ENCODE measurements at regions not wholly inside any gene's neighbourhood (a gene's known extent, or its start where the extent isn't known, plus 50 kb on each side); places are given as distances from the start of the nearest gene placed in this dataset.

DNA sequence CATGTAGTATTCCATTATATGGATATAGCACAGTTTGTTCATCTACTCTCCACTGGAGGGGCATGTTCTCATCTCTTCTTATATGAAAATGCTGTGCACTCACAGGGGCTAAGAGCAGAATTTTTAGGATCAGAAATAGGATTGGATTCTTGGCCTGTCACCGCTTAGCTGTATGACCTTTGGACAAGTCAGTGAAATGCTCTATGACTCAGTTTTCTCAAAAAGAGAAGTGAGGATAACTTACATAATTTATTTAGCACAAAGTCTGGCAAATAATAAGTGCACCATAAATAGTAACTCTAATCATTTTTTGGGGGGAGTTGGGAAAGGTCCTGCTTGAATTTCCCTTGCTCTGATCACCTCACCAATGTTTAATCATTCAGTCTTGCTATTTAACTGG lies 103.7 kb upstream of the LRIG1 start:
- TF ChIP-seq, protein P1, sequence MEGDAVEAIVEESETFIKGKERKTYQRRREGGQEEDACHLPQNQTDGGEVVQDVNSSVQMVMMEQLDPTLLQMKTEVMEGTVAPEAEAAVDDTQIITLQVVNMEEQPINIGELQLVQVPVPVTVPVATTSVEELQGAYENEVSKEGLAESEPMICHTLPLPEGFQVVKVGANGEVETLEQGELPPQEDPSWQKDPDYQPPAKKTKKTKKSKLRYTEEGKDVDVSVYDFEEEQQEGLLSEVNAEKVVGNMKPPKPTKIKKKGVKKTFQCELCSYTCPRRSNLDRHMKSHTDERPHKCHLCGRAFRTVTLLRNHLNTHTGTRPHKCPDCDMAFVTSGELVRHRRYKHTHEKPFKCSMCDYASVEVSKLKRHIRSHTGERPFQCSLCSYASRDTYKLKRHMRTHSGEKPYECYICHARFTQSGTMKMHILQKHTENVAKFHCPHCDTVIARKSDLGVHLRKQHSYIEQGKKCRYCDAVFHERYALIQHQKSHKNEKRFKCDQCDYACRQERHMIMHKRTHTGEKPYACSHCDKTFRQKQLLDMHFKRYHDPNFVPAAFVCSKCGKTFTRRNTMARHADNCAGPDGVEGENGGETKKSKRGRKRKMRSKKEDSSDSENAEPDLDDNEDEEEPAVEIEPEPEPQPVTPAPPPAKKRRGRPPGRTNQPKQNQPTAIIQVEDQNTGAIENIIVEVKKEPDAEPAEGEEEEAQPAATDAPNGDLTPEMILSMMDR (IDR thresholded peaks at IDR 0.05; ENCODE audit: low read depth, low read length, missing input control): no peak
- no peak for TF ChIP-seq GABPA (IDR thresholded peaks at IDR 0.05 in 1 of 2, conservative IDR thresholded peaks at IDR 0.05 in 1 of 2)
- TF ChIP-seq FOXA1 (IDR thresholded peaks at IDR 0.05): no peak
- TF ChIP-seq, protein P2, sequence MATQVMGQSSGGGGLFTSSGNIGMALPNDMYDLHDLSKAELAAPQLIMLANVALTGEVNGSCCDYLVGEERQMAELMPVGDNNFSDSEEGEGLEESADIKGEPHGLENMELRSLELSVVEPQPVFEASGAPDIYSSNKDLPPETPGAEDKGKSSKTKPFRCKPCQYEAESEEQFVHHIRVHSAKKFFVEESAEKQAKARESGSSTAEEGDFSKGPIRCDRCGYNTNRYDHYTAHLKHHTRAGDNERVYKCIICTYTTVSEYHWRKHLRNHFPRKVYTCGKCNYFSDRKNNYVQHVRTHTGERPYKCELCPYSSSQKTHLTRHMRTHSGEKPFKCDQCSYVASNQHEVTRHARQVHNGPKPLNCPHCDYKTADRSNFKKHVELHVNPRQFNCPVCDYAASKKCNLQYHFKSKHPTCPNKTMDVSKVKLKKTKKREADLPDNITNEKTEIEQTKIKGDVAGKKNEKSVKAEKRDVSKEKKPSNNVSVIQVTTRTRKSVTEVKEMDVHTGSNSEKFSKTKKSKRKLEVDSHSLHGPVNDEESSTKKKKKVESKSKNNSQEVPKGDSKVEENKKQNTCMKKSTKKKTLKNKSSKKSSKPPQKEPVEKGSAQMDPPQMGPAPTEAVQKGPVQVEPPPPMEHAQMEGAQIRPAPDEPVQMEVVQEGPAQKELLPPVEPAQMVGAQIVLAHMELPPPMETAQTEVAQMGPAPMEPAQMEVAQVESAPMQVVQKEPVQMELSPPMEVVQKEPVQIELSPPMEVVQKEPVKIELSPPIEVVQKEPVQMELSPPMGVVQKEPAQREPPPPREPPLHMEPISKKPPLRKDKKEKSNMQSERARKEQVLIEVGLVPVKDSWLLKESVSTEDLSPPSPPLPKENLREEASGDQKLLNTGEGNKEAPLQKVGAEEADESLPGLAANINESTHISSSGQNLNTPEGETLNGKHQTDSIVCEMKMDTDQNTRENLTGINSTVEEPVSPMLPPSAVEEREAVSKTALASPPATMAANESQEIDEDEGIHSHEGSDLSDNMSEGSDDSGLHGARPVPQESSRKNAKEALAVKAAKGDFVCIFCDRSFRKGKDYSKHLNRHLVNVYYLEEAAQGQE (IDR thresholded peaks at IDR 0.05): no peak
- TF ChIP-seq, protein P3, sequence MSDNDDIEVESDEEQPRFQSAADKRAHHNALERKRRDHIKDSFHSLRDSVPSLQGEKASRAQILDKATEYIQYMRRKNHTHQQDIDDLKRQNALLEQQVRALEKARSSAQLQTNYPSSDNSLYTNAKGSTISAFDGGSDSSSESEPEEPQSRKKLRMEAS (IDR thresholded peaks at IDR 0.05): no peak
- TF ChIP-seq YY1 (IDR thresholded peaks at IDR 0.05): no peak
- TF ChIP-seq JUND (IDR thresholded peaks at IDR 0.05): no peak
- no peak for TF ChIP-seq TAF1 (conservative IDR thresholded peaks at IDR 0.05)
- TF ChIP-seq SP1 (IDR thresholded peaks at IDR 0.05): no peak
- TF ChIP-seq, protein P4, sequence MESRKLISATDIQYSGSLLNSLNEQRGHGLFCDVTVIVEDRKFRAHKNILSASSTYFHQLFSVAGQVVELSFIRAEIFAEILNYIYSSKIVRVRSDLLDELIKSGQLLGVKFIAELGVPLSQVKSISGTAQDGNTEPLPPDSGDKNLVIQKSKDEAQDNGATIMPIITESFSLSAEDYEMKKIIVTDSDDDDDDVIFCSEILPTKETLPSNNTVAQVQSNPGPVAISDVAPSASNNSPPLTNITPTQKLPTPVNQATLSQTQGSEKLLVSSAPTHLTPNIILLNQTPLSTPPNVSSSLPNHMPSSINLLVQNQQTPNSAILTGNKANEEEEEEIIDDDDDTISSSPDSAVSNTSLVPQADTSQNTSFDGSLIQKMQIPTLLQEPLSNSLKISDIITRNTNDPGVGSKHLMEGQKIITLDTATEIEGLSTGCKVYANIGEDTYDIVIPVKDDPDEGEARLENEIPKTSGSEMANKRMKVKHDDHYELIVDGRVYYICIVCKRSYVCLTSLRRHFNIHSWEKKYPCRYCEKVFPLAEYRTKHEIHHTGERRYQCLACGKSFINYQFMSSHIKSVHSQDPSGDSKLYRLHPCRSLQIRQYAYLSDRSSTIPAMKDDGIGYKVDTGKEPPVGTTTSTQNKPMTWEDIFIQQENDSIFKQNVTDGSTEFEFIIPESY (IDR thresholded peaks at IDR 0.05): no peak
- TF ChIP-seq, protein P5, sequence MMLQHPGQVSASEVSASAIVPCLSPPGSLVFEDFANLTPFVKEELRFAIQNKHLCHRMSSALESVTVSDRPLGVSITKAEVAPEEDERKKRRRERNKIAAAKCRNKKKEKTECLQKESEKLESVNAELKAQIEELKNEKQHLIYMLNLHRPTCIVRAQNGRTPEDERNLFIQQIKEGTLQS (IDR thresholded peaks at IDR 0.05): no peak
- no peak for TF ChIP-seq RAD21 (IDR thresholded peaks at IDR 0.05)

All from liver (tissue), 3 donors.